ENCODE measurements at regions not wholly inside any gene's neighbourhood (a gene's known extent, or its start where the extent isn't known, plus 50 kb on each side); places are given as distances from the start of the nearest gene placed in this dataset.

- Histone ChIP-seq H3K27me3 (ENCODE audit: control insufficient read depth, insufficient read depth, low read length) (no peaks in the 10 kb centered on the region), H3K36me3 (ENCODE audit: control insufficient read depth, insufficient read depth, low read length) (no peaks in the 10 kb centered on the region), H3K4me1 (ENCODE audit: control insufficient read depth, insufficient read depth, low read length) (no peaks in the 10 kb centered on the region), H3K9me3 (ENCODE audit: control insufficient read depth, insufficient read depth, low read length) (no peaks in the 10 kb centered on the region), H3K4me3 (ENCODE audit: low read length) (no peak overlapping the region), H3K27ac (ENCODE audit: low read length) (no peak overlapping the region)
- Mint-ChIP-seq H3K4me3 (no peak overlapping the region), H3K9me3 (peaks cover under 1 to 4% of the 10 kb centered on the region in 2 donors), H3K27me3 (ENCODE audit: low read depth in 2 of 2) (no peaks in the 10 kb centered on the region), H3K27ac (no peak overlapping the region), H3K36me3 (no peaks in the 10 kb centered on the region), H3K4me1 (no peaks in the 10 kb centered on the region)
- ATAC-seq (no peak), DNase-seq (no peak)
- TF ChIP-seq CTCF (IDR thresholded peaks at IDR 0.05), result no peak
- WGBS (ENCODE audit: insufficient coverage), result 90% methylated on average over 14 of the region's 14 CpGs
- intact Hi-C loops (cut with micrococcal nuclease), result no loop called here
Observed at GRCh38 chr18:55950379-55951166, 362.6 kb upstream of the TCF4 start.

DNA sequence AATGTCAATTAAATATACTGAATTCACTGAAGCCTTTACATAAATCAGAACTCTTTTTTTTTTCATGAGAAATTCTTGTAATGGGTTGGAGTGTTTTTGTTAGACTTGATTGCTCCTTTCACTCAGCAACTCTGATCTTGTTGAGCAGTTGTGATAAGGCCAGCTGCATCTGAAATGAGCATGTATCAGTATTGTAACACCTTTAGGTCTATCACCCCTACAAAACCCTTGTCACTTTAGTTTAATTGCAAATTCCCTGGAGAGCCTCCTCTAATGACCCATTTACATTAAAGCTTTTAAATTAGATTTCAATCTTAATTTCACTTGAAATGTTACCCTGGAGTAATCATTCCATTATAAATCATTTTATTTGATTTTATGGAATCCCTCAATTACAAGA, 346.8 kb upstream of the TCF4 start:
- Mint-ChIP-seq H3K9me3 (peaks cover 10 to 11% of the 10 kb centered on the region in 2 donors), H3K4me3 (no peak overlapping the region), H3K4me1 (no peaks in the 10 kb centered on the region), H3K27ac (no peak overlapping the region), H3K27me3 (ENCODE audit: low read depth in 2 of 2) (no peaks in the 10 kb centered on the region), H3K36me3 (no peaks in the 10 kb centered on the region)
- H3K4me3 ChIP-seq (ENCODE audit: low read length), result no peak overlapping the region
- DNase-seq (no peak), ATAC-seq (no peak)
- no peak for TF ChIP-seq CTCF (IDR thresholded peaks at IDR 0.05)
- H3K9me3 ChIP-seq (ENCODE audit: control insufficient read depth, insufficient read depth, low read length), result no peaks in the 10 kb centered on the region
- H3K36me3 ChIP-seq (ENCODE audit: control insufficient read depth, insufficient read depth, low read length), result no peaks in the 10 kb centered on the region
- intact Hi-C loops (cut with micrococcal nuclease), result no loop called here
- no peaks in the 10 kb centered on the region for H3K27me3 ChIP-seq (ENCODE audit: control insufficient read depth, insufficient read depth, low read length)
- H3K4me1 ChIP-seq (ENCODE audit: control insufficient read depth, insufficient read depth, low read length), result no peaks in the 10 kb centered on the region
- H3K27ac ChIP-seq (ENCODE audit: low read length), result no peak overlapping the region

- no peak for TF ChIP-seq CTCF (IDR thresholded peaks at IDR 0.05)
- Histone ChIP-seq H3K27ac (ENCODE audit: low read length) (no peak overlapping the region), H3K4me3 (ENCODE audit: low read length) (no peak overlapping the region), H3K36me3 (ENCODE audit: control insufficient read depth, insufficient read depth, low read length) (no peaks in the 10 kb centered on the region), H3K4me1 (ENCODE audit: control insufficient read depth, insufficient read depth, low read length) (no peaks in the 10 kb centered on the region), H3K27me3 (ENCODE audit: control insufficient read depth, insufficient read depth, low read length) (no peaks in the 10 kb centered on the region), H3K9me3 (ENCODE audit: control insufficient read depth, insufficient read depth, low read length) (no peaks in the 10 kb centered on the region)
- no peak overlapping the region for H3K27ac Mint-ChIP-seq
- no peaks in the 10 kb centered on the region for H3K4me1 Mint-ChIP-seq
- intact Hi-C loops (cut with micrococcal nuclease), result no loop called here
- DNase-seq, result no peak
- H3K27me3 Mint-ChIP-seq (ENCODE audit: low read depth in 2 of 2), result no peaks in the 10 kb centered on the region
- H3K36me3 Mint-ChIP-seq, result no peaks in the 10 kb centered on the region
- WGBS (ENCODE audit: insufficient coverage), result 100% methylated on average over 1 of the region's 1 CpG
- no peak for ATAC-seq
- H3K4me3 Mint-ChIP-seq, result no peak overlapping the region
- H3K9me3 Mint-ChIP-seq, result peaks cover 8 to 11% of the 10 kb centered on the region in 2 donors
Observed at GRCh38 chr18:55932675-55933074, 344.7 kb upstream of the TCF4 start.

- no peak for ATAC-seq
- Mint-ChIP-seq H3K9me3 (peaks cover 2 to 5% of the 10 kb centered on the region in 2 donors), H3K36me3 (no peaks in the 10 kb centered on the region), H3K4me3 (no peak overlapping the region), H3K27ac (no peak overlapping the region), H3K27me3 (ENCODE audit: low read depth in 2 of 2) (no peaks in the 10 kb centered on the region), H3K4me1 (no peaks in the 10 kb centered on the region)
- Histone ChIP-seq H3K27ac (ENCODE audit: low read length) (no peak overlapping the region), H3K36me3 (ENCODE audit: control insufficient read depth, insufficient read depth, low read length) (no peaks in the 10 kb centered on the region), H3K4me1 (ENCODE audit: control insufficient read depth, insufficient read depth, low read length) (no peaks in the 10 kb centered on the region), H3K4me3 (ENCODE audit: low read length) (no peak overlapping the region), H3K27me3 (ENCODE audit: control insufficient read depth, insufficient read depth, low read length) (no peaks in the 10 kb centered on the region), H3K9me3 (ENCODE audit: control insufficient read depth, insufficient read depth, low read length) (no peaks in the 10 kb centered on the region)
- TF ChIP-seq CTCF (IDR thresholded peaks at IDR 0.05), result no peak
- intact Hi-C loops (cut with micrococcal nuclease), result no loop called here
- WGBS (ENCODE audit: insufficient coverage), result 42% methylated on average over 3 of the region's 3 CpGs
- no peak for DNase-seq
Observed at GRCh38 chr18:55927831-55928230, 339.8 kb upstream of the TCF4 start.
